C4-2B (cell line): ENCODE measurements at regions not wholly inside any gene's neighbourhood (a gene's known extent, or its start where the extent isn't known, plus 50 kb on each side); places are given as distances from the start of the nearest gene placed in this dataset.

ENCODE experiments used
- ZFX ChIP-seq: fragments of 450-650 bp; IDR thresholded peaks from 2 replicates; pipeline ENCODE4 v1.6.1; 2017
- TF ChIP-seq, protein P1 (sequence below): fragments of 450-650 bp; conservative IDR thresholded peaks from 2 replicates; pipeline ENCODE4 v1.5.1; 2017; ENCODE audit warnings: mild to moderate bottlenecking

GRCh38 chr6:90870561-90870960, 283.7 kb upstream of the MAP3K7 start:
- TF ChIP-seq ZFX: no peak
- TF ChIP-seq, protein P1, sequence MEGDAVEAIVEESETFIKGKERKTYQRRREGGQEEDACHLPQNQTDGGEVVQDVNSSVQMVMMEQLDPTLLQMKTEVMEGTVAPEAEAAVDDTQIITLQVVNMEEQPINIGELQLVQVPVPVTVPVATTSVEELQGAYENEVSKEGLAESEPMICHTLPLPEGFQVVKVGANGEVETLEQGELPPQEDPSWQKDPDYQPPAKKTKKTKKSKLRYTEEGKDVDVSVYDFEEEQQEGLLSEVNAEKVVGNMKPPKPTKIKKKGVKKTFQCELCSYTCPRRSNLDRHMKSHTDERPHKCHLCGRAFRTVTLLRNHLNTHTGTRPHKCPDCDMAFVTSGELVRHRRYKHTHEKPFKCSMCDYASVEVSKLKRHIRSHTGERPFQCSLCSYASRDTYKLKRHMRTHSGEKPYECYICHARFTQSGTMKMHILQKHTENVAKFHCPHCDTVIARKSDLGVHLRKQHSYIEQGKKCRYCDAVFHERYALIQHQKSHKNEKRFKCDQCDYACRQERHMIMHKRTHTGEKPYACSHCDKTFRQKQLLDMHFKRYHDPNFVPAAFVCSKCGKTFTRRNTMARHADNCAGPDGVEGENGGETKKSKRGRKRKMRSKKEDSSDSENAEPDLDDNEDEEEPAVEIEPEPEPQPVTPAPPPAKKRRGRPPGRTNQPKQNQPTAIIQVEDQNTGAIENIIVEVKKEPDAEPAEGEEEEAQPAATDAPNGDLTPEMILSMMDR: no peak
